Fibroblast of skin of right quadriceps (primary cell): ENCODE measurements at regions not wholly inside any gene's neighbourhood (a gene's known extent, or its start where the extent isn't known, plus 50 kb on each side); places are given as distances from the start of the nearest gene placed in this dataset.

Experiments
- DNase-seq: peaks from one replicate; pipeline ENCODE4 v3.0.0-alpha.2; 2013

GRCh38 chr9:103803245-103803644 lies 290.9 kb upstream of the SMC2 start:
- no peak for DNase-seq

- DNase-seq = peak; percentile 84
These were observed 289.9 kb upstream of the SMC2 start for GRCh38 chr9:103804077-103804735.

- DNase-seq = no peak
These were observed 284.4 kb upstream of the SMC2 start for GRCh38 chr9:103809745-103810144.

- DNase-seq = no peak
These were observed 282.6 kb upstream of the SMC2 start for GRCh38 chr9:103811462-103811861.

- no peak for DNase-seq
These were observed 278.0 kb upstream of the SMC2 start for GRCh38 chr9:103816146-103816545.

- no peak for DNase-seq
These were observed 274.2 kb upstream of the SMC2 start for GRCh38 chr9:103819936-103820335.

- DNase-seq = no peak
These were observed 273.0 kb upstream of the SMC2 start for GRCh38 chr9:103821115-103821514.

GRCh38 chr9:103837940-103838339 lies 256.2 kb upstream of the SMC2 start:
- DNase-seq = no peak

GRCh38 chr9:103839197-103839596 lies 254.9 kb upstream of the SMC2 start:
- DNase-seq = no peak

- DNase-seq = peak; percentile 23
These were observed 226.2 kb upstream of the SMC2 start for GRCh38 chr9:103867886-103868285.

- no peak for DNase-seq
These were observed 221.3 kb upstream of the SMC2 start for GRCh38 chr9:103872811-103873210.

GRCh38 chr9:103881419-103881818 lies 212.7 kb upstream of the SMC2 start:
- no peak for DNase-seq

GRCh38 chr9:103889989-103890388 lies 204.1 kb upstream of the SMC2 start:
- DNase-seq = no peak

- DNase-seq = no peak
These were observed 199.9 kb upstream of the SMC2 start for GRCh38 chr9:103894184-103894583.

- DNase-seq = no peak
These were observed 195.6 kb upstream of the SMC2 start for GRCh38 chr9:103898550-103898949.

- DNase-seq = no peak
These were observed 194.2 kb upstream of the SMC2 start for GRCh38 chr9:103899866-103900265.

- no peak for DNase-seq
These were observed 193.6 kb upstream of the SMC2 start for GRCh38 chr9:103900466-103900865.

GRCh38 chr9:103902263-103902662 lies 191.8 kb upstream of the SMC2 start:
- DNase-seq = no peak

- DNase-seq = no peak
These were observed 189.9 kb upstream of the SMC2 start for GRCh38 chr9:103904242-103904641.

GRCh38 chr9:103913899-103914298 lies 180.2 kb upstream of the SMC2 start:
- DNase-seq = no peak

GRCh38 chr9:103919605-103920209 lies 174.4 kb upstream of the SMC2 start:
- DNase-seq = no peak

- no peak for DNase-seq
These were observed 165.7 kb upstream of the SMC2 start for GRCh38 chr9:103928442-103928841.

GRCh38 chr9:103941104-103941503 lies 153.0 kb upstream of the SMC2 start:
- DNase-seq = no peak

GRCh38 chr9:103942200-103942599 lies 151.9 kb upstream of the SMC2 start:
- DNase-seq = no peak

- no peak for DNase-seq
These were observed 151.5 kb upstream of the SMC2 start for GRCh38 chr9:103942651-103943050.
